ENCODE measurements at regions not wholly inside any gene's neighbourhood (a gene's known extent, or its start where the extent isn't known, plus 50 kb on each side); places are given as distances from the start of the nearest gene placed in this dataset.

- CTCF ChIA-PET: interaction anchor here (1.5 kb wide), 1 partner anchor 137 kb away, joined by 3 read pairs; no protein-coding TSS in a partner anchor
Measured at GRCh38 chr14:23773981-23774380, 137.8 kb downstream of the DHRS2 start.

GRCh38 chr14:23776296-23776695 is 140.1 kb downstream of the DHRS2 start:
- TF ChIP-seq CTCF (IDR thresholded peaks at IDR 0.05; ENCODE audit: control extremely low read depth, extremely low read depth, low read depth, missing control alignments): no peak
- no peak for DNase-seq (ENCODE audit: extremely low spot score)
- ChIA-PET POLR2A (no interaction called here), CTCF (interaction anchor here (0.8 to 2.2 kb wide), 3 partner anchors 8 to 23 kb away, joined by 3 to 10 read pairs (median 5); no protein-coding TSS in a partner anchor)

More at GRCh38 chr14:23773981-23774380, 137.8 kb downstream of the DHRS2 start:
- POLR2A ChIA-PET: no interaction called here
- no peak for TF ChIP-seq CTCF (IDR thresholded peaks at IDR 0.05; ENCODE audit: control extremely low read depth, extremely low read depth, low read depth, missing control alignments)
- DNase-seq (ENCODE audit: extremely low spot score): no peak

GRCh38 chr14:23785208-23785607 is 149.0 kb downstream of the DHRS2 start:
- DNase-seq (ENCODE audit: extremely low spot score): no peak
- CTCF ChIA-PET: interaction anchor here (1.2 to 3.5 kb wide), 5 partner anchors 10 to 196 kb away, joined by 3 to 8 read pairs (median 5); no protein-coding TSS in a partner anchor
- no peak for TF ChIP-seq CTCF (IDR thresholded peaks at IDR 0.05; ENCODE audit: control extremely low read depth, extremely low read depth, low read depth, missing control alignments)
- POLR2A ChIA-PET: no interaction called here

GRCh38 chr14:23787436-23787835 is 151.3 kb downstream of the DHRS2 start:
- no peak for TF ChIP-seq CTCF (IDR thresholded peaks at IDR 0.05; ENCODE audit: control extremely low read depth, extremely low read depth, low read depth, missing control alignments)
- CTCF ChIA-PET: interaction anchor here (1.5 kb wide), 1 partner anchor 52 kb away, joined by 3 read pairs; no protein-coding TSS in a partner anchor
- DNase-seq (ENCODE audit: extremely low spot score): no peak
- POLR2A ChIA-PET: no interaction called here

GRCh38 chr14:23789696-23790095 is 153.5 kb downstream of the DHRS2 start:
- DNase-seq (ENCODE audit: extremely low spot score): no peak
- ChIA-PET CTCF (no interaction called here), POLR2A (no interaction called here)
- TF ChIP-seq CTCF (IDR thresholded peaks at IDR 0.05; ENCODE audit: control extremely low read depth, extremely low read depth, low read depth, missing control alignments): no peak

- ChIA-PET POLR2A (no interaction called here), CTCF (no interaction called here)
- no peak for DNase-seq (ENCODE audit: extremely low spot score)
- no peak for TF ChIP-seq CTCF (IDR thresholded peaks at IDR 0.05; ENCODE audit: control extremely low read depth, extremely low read depth, low read depth, missing control alignments)
Measured at GRCh38 chr14:23793532-23793931, 157.4 kb downstream of the DHRS2 start.

- CTCF ChIA-PET: no interaction called here
- no peak for TF ChIP-seq CTCF (IDR thresholded peaks at IDR 0.05; ENCODE audit: control extremely low read depth, extremely low read depth, low read depth, missing control alignments)
- POLR2A ChIA-PET: no interaction called here
- DNase-seq (ENCODE audit: extremely low spot score): no peak
Measured at GRCh38 chr14:23800811-23801210, 152.8 kb upstream of the DHRS4 start.

Measured in GM10248 (cell line).